ENCODE measurements at regions not wholly inside any gene's neighbourhood (a gene's known extent, or its start where the extent isn't known, plus 50 kb on each side); places are given as distances from the start of the nearest gene placed in this dataset.

- whole genome bisulfite sequencing (ENCODE audit: insufficient coverage, low coverage, missing lambda C conversion rate), result 41% methylated on average over 3 of the region's 3 CpGs
- H3K4me2 ChIP-seq (ENCODE audit: insufficient read depth, low read length), result no peak overlapping the region
- no TSS peak for BruUV-seq (replicated peaks)
- no peaks in the 10 kb centered on the region for H3K27me3 ChIP-seq (ENCODE audit: control insufficient read depth in 2 of 2, insufficient read depth in 2 of 2, low read length in 2 of 2)
- ChIA-PET POLR2A (interaction anchor here (0.6 kb wide), 1 partner anchor 17 kb away, joined by 3 read pairs; no protein-coding TSS in a partner anchor), CTCF (ENCODE audit: low intra/inter-chr PET ratio) (no interaction called here)
- DNase-seq (ENCODE audit: extremely low read depth in 1 of 4, low spot score in 3 of 4) (no peak), ATAC-seq (no peak), FAIRE-seq (no peak)
- no peak overlapping the region for H3K9ac ChIP-seq (ENCODE audit: insufficient read depth in 1 of 2, low read depth in 2 of 2, low read length in 2 of 2)
- no peaks in the 10 kb centered on the region for H3K9me1 ChIP-seq (ENCODE audit: control insufficient read depth, insufficient read depth, low read length)
- peak overlapping the region; percentile 49 for H2AFZ ChIP-seq (ENCODE audit: low read depth, low read length)
- in situ Hi-C loops (cut with MboI) (no loop called here), intact Hi-C loops (cut with micrococcal nuclease) (no loop called here)
- no peaks in the 10 kb centered on the region for H4K20me1 ChIP-seq (replicated peaks; ENCODE audit: control insufficient read depth, insufficient read depth, low read length)
- H3K36me3 ChIP-seq (ENCODE audit: control insufficient read depth, insufficient read depth, low read length), result no peaks in the 10 kb centered on the region
- peaks cover 0 to 3% of the 10 kb centered on the region in 2 experiments; a peak in 1 of 5 replicates for H3K4me1 ChIP-seq (replicated peaks in 1 of 2; ENCODE audit: control insufficient read depth in 2 of 2, insufficient read depth in 2 of 2, low read length in 2 of 2)
- H3K4me3 ChIP-seq, result no peak overlapping the region
- TF ChIP-seq MBD2 (IDR thresholded peaks at IDR 0.05; ENCODE audit: borderline replicate concordance, low read depth), result no peak
- TF ChIP-seq ATF3 (IDR thresholded peaks at IDR 0.05), result no peak
- no peak for TF ChIP-seq ATF3 (CRISPR knock-in tag; conservative IDR thresholded peaks at IDR 0.05)
- no peak for TF ChIP-seq KHSRP (IDR thresholded peaks at IDR 0.05)
- no peak for TF ChIP-seq ZNF766 (CRISPR knock-in tag; conservative IDR thresholded peaks at IDR 0.05)
- TF ChIP-seq ZNF41 (CRISPR knock-in tag; conservative IDR thresholded peaks at IDR 0.05), result no peak
- no peak for TF ChIP-seq POLR2AphosphoS2 (IDR thresholded peaks at IDR 0.05; ENCODE audit: low read length)
- H3K27ac ChIP-seq (ENCODE audit: extremely low read depth, low read depth, low read length), result no peak overlapping the region
- H3K79me2 ChIP-seq (ENCODE audit: control insufficient read depth, insufficient read depth, low read length), result no peaks in the 10 kb centered on the region
- no peaks in the 10 kb centered on the region for H3K9me3 ChIP-seq (replicated peaks; ENCODE audit: control insufficient read depth, insufficient read depth, low read depth, low read length)
These were observed 165.7 kb upstream of the RREB1 start for GRCh38 chr6:6942091-6942490.

Measured in K562 (cell line).